Esophagus mucosa (tissue), 1 donor: ENCODE measurements at regions not wholly inside any gene's neighbourhood (a gene's known extent, or its start where the extent isn't known, plus 50 kb on each side); places are given as distances from the start of the nearest gene placed in this dataset.

Source experiments
- ATAC-seq: fragments of 200-7000 bp; cut with Tn5 transposase; one replicate; pipeline ENCODE4 v1.9.1; 2020
- donor health status: DM: yes; HTN: yes; CAD: no.

- no peak for ATAC-seq
These were observed 196.5 kb downstream of the HERPUD2 start for GRCh38 chr7:35498416-35498815.

GRCh38 chr7:35495844-35496243 is 199.1 kb downstream of the HERPUD2 start:
- no peak for ATAC-seq

DNA sequence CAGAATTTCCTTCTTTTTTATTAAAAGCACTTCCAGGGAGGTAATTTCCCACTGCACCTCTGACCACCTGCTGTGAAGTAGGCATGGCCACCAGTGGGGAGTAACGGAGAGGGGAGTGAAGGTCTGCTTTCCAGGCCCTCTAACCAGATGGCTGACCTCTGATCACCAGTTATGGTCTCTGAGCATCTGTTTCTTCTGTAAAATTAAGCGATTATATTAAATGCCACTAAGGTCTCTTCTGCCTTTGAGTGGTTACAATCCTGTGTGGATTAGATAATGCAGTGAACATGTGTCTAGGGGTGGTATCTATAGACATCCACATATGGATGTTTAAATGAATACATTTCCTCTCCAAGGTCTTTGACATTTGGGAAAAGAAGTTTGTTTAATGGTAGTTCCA is 199.6 kb downstream of the HERPUD2 start:
- ATAC-seq = no peak

GRCh38 chr7:35494407-35494806 is 200.5 kb downstream of the HERPUD2 start:
- no peak for ATAC-seq

GRCh38 chr7:35492451-35493175 is 202.3 kb downstream of the HERPUD2 start:
- ATAC-seq = no peak

DNA sequence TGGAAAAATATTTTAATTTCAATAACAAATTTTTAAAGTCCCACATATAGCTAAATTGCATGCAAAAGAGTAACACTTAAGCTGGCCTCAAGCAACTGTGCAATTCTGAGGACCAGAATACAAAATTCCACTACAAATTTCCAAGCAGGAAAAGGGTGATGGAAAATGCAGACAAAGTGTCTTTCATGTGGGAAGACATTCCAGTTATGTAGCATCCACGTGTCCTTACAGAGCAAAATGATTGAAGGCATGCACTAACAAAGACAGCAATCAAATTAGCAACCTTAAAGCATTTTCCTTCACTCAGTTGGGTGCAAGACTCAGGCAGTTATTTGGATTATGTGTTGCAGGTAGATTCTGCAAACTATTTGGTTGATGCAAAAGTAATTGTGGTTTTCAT is 203.7 kb downstream of the HERPUD2 start:
- no peak for ATAC-seq

- no peak for ATAC-seq
These were observed 207.1 kb downstream of the HERPUD2 start for GRCh38 chr7:35487841-35488240.

GRCh38 chr7:35487402-35487801 is 207.5 kb downstream of the HERPUD2 start:
- ATAC-seq = no peak

DNA sequence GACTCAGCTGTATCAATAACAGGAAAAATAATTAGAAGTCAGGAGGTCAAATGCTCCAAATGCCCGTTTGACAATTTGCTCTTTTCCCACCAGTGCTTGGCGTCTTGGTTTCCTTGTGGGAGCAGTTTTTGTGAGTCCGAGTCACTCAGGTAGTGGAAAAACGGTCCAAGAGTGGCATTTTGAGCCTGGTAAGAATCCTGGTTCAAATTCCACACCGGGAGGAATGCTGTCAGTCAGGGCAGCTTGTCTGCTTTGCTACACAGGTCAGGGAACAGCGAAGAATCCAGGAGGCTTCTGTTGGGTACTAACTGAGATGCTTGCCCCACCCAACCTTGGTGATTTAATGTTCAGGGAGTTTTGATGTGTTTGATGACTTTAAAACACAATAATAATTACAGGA is 209.5 kb downstream of the HERPUD2 start:
- no peak for ATAC-seq

DNA sequence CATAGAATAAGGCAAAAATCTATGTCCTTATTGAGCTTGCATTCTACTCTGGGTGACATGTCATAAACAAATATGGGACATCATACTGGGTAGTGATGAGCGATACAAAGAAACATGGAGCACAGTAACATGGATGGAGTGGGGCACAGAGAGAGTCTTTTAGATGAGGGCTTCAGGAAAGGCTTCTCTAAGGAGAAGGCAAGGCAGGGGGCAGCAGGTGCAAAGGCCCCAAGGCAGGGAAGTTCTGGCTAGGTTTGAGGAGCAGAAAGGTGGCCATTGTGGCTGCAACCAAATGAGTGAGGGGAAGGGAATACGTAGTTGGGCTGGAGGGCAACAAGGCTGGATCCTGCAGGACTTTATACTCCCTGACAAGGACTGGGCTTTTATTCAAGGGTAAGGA is 211.4 kb downstream of the HERPUD2 start:
- no peak for ATAC-seq

GRCh38 chr7:35482231-35482630 is 212.7 kb downstream of the HERPUD2 start:
- ATAC-seq = no peak

DNA sequence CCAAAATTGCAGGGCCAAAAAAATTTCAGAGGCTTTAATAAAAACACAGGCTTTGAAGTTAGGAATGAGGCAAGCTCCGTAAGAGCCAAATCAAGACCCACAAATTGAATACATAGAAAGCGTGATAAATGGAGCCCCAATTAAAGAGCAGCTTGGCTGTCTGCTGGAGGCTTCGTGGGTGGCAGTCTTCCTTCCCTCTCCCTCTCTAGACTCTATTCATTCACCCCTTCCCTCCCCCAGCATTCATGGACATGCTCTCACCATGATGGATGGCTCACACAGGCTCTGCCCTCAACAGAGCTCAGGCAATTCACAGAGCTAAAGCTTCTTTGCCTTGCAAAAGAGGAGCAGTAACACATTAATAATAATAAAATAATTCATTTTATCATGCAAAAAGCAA is 214.1 kb downstream of the HERPUD2 start:
- no peak for ATAC-seq

DNA sequence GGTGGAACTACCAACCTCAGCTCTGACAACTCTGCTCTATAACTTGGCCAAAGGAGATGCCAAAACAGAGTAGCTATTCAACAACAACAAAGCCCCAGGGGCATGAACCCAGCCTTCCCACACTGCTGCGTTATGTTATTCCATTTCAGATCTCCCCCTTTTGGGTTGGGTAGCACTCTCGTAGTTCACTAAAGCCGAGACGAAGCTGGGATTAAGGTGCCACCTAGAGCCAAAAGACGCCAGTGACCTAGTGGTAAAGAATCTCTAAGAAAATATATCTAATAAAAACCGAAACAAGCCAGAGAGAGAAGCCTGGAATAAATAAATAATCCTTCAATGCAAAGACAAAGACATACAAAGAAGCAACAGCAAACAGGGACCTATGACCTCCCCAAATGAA is 217.3 kb downstream of the HERPUD2 start:
- ATAC-seq = no peak

GRCh38 chr7:35474100-35474499 is 220.2 kb upstream of the TBX20 start:
- ATAC-seq = no peak

DNA sequence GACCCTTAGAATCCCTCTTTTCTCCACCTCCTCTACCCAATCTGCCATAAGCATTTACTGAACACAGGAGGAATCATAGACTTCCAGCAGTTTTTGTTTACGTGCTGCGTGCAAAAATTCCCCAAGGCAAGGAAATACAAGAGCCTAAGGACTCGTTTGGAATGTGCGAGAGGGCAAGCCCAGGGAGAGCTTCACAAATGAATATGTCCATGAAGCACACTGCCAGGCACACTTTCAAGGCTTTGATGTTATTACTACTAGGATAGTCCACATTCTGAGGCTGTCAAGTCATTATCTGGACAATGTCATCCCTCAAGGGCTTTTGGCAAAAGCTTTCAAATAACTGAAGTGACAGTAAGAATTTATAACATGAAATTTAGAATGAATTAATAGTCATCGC is 214.7 kb upstream of the TBX20 start:
- ATAC-seq = no peak

DNA sequence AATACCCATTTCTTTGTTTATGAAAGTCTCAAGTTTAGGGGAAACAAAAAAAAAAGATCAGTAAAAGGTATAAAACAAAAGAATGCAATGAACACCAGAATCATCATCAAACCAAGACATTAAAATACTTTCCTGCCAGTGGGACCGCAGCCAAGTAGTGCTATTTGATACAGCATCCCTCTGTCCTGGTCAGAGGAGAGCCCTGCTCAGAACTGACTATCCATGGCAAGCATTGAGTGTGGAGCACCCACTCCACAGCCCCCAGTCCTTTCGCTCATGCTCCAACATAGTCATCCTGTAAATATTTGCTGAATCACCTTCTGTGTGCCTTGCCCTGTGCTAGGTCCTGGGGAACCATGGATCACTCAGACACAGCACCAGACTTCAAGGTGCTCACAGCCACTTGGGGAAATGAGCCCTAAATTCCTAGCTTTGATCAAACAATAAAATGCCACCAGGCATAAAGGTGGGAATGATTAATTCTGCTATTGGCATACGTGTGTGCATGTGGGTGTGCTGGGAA is 213.6 kb upstream of the TBX20 start:
- ATAC-seq = no peak

DNA sequence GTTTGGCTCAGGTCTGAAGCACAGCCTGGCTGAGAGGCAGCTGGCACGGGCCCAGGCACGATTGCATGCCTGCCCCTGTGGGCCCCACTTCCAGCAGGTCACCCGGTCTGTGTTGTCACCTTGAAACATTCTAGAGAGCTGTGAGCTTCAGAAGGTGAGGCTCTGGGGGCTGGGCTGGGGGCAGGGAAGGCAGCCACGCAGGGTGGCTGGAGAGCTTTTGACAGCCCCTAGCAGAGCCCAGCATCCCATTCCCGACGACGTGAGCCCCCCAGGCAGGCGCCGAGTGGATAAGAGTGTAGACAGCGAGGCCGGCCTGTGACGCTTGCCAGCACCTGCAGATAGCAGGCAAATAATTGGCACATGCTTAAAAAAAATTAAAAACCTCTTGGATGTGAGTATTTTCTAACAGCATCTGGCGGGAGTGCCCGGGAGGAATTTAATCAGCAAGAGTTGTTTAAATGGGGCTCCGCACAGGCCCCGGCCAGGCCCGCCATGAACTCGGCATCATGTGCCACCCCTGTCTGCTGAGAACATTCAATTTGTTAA is 212.0 kb upstream of the TBX20 start:
- no peak for ATAC-seq

DNA sequence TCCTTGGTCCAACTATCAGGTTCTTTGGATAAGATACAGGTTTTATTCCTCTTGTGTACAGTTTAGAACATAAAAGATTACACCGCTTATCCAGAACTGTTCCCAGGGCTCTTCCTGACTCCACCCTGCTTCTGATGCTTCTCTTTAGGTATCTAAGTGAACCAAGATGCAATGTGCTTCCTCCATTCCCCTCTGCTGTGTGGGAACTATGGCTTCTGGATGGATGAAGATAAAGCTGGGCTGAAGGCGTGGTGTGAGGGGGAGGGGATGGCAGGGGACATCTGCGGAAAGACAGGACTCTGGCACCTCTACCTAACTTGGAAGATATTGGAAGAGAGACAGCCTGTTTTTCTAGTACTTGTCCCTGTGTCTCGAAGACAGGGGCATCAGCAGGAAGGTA is 209.9 kb upstream of the TBX20 start:
- ATAC-seq = no peak

GRCh38 chr7:35463176-35463700 is 209.3 kb upstream of the TBX20 start:
- ATAC-seq = no peak

DNA sequence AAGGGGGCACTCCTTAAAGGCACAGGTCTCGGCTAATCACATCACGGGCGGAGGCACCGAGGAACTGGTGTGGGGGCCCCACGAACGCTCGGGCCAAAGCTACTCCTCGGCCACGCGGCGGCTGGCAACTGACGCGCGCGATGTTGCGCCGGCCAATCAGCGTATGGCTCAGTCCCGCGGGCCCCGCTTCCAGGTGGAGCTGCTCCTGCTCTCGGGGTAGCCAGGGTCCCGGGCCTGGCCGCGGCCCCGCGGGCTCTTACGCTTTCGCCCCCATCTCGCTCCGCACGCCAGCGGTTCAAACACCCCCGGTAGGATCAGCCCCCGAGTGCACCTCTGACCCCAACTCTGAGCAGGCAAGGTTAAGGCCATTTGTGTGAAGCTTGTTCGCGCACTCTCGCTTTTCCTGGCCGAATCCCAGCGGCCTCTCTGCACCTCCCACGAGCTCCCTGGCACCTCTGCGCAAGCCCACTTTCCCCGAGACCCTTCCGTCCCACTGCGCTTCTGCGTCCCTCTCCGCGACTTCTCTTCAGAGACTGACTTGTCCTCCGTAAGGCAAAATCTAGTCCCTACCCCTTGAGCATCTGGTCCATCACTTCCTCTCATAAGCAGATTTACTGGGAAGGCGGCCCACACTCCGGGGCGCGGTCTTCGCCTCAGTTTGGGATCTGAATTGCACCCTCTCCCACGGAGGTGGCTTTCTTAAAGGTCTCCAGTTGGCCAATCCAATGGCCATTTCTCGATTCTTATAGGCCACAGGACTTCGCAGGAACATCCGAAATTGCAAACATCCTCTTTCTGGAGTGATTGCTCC is 200.9 kb upstream of the TBX20 start:
- ATAC-seq = no peak

DNA sequence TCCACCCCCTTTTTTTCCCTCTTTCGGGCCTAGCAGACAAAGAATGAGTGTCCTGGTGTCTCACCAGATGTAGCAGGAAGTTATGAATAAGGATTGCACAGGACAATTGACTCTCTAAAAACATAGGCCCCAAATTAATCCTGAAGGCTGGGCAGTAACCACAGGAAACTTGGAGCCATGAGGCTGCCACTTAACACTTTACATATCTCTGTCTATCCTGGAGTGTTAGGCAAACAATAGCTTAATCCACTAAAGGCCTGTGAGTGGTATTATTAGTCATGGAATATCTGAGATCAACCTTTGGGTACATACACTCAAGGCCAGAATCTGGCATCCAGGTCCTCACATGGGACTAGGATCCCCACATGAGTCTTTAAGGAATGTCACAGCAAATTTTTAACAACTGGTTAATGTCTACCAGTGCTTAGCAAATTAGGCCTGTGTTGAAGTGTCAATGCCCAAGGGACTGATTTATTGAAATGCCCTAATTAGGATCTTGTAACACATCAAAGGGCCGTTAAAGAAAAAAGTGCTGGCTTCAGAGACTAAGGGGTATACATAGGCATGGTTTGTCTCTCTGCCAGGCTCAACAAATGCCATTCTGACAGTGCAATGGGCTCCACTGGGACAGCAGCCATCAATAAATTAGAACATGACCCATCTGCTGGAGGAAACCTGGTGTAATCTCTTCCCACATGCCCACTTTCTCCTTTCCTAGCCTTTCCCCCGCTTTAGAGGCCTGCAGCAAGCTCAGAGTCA is 196.7 kb upstream of the TBX20 start:
- no peak for ATAC-seq

DNA sequence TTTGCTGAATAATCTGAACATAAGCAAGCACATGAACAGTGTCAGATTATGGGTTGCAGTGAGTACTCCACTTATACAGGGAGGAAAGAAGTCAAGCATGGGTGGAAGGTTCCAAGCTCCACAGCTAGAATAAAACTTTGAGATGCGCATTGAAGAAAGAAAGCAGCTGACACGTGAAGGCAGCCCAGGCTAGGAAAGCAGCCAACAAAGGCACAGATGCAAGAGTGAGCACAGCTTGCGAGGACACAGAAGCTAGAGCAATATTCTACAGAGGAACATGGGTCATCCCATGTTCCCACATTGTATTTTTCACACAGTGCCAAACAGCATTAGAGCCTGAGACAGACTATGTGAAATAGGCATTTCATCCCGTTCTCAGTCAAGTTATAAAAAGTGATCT is 194.6 kb upstream of the TBX20 start:
- ATAC-seq = no peak

GRCh38 chr7:35446091-35446490 is 192.2 kb upstream of the TBX20 start:
- ATAC-seq = no peak
